Stomach (tissue), 4 donors: ENCODE measurements at regions not wholly inside any gene's neighbourhood (a gene's known extent, or its start where the extent isn't known, plus 50 kb on each side); places are given as distances from the start of the nearest gene placed in this dataset.

Experiments
- POLR2A ChIP-seq, 4 donors: fragments of 450-650 bp; IDR thresholded peaks; one replicate each; pipeline ENCODE4 v1.6.1; 2016; ENCODE audit warnings: antibody characterized with exemption in 4 of 4, control low read depth in 2 of 4, mild to moderate bottlenecking in 1 of 4, moderate library complexity in 1 of 4
- POLR2AphosphoS5 ChIP-seq, 3 donors: sonication (generic); formaldehyde crosslinking; IDR thresholded peaks; one replicate each; pipeline ENCODE4 v1.6.1; 2016; ENCODE audit warnings: antibody characterized with exemption in 3 of 3
- TF ChIP-seq, protein P1 (sequence below), 7 experiments: fragments of 450-650 bp in 4 of 7; fragments of 200-600 bp in 3 of 7; sonication (generic) in 3 of 7; IDR thresholded peaks; one replicate each; pipeline ENCODE4 v1.5.1; 2016 to 2019; ENCODE audit warnings: antibody characterized with exemption in 7 of 7, control low read depth in 2 of 7, mild to moderate bottlenecking in 1 of 7

DNA sequence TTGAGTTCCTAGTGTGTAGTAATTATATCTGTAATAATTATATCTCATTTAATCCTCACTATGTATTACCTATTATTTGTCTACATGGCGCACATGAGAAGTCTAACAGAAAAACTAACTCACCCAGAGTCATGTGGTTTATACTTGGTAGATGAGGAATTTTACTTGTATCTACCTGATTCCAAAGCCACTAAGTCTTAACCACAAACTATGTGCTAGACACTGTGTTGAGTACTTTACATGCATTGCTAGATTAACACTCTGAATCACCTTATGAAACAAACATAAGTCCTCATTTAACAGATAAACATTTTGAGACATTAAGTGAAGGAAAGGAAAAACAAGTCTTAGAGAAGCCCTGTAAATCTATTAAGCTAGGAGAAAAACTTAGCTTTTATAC, 404.8 kb downstream of the TLR4 start:
- TF ChIP-seq, protein P1, sequence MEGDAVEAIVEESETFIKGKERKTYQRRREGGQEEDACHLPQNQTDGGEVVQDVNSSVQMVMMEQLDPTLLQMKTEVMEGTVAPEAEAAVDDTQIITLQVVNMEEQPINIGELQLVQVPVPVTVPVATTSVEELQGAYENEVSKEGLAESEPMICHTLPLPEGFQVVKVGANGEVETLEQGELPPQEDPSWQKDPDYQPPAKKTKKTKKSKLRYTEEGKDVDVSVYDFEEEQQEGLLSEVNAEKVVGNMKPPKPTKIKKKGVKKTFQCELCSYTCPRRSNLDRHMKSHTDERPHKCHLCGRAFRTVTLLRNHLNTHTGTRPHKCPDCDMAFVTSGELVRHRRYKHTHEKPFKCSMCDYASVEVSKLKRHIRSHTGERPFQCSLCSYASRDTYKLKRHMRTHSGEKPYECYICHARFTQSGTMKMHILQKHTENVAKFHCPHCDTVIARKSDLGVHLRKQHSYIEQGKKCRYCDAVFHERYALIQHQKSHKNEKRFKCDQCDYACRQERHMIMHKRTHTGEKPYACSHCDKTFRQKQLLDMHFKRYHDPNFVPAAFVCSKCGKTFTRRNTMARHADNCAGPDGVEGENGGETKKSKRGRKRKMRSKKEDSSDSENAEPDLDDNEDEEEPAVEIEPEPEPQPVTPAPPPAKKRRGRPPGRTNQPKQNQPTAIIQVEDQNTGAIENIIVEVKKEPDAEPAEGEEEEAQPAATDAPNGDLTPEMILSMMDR (IDR thresholded peaks at IDR 0.05) = no peak
- TF ChIP-seq POLR2A (IDR thresholded peaks at IDR 0.05) = no peak
- TF ChIP-seq POLR2AphosphoS5 (IDR thresholded peaks at IDR 0.05) = no peak
